GM18870 (cell line): ENCODE measurements at regions not wholly inside any gene's neighbourhood (a gene's known extent, or its start where the extent isn't known, plus 50 kb on each side); places are given as distances from the start of the nearest gene placed in this dataset.

Experiments
- ATAC-seq: cut with Tn5 transposase; IDR thresholded peaks from one replicate; pipeline ENCODE4 v1.9.1; 2021; ENCODE audit warnings: moderate library complexity; ENCODE audit not compliant: unreplicated experiment

DNA sequence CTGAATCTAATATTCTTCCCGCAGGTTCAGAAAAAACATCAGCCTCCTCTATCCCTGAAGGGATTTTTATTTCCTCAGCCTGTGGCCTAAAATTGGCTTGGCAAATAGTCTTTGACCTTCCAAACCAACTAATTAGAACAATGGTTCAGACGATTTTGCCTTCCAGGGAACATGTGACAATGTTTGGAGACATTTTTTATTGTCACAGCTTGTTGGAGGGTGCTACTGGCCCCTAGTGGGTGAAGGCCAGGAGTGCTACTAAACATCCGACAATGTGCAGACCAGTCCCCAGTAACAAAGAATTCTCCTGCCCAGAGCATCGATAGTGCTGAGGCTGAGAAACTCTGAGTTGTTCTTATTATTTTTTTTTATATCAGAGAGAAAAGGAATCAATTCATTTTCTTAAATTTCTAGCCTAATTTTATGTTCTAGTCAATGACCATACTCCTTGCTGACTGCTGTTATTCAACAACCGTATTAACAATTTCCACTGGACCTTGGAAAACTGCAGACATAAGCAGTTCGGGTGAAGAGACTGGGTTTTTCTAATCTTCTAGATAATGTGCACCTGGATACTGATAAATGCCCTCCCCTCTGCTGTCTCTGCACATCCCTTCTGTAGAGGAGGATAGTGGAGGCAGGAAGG, 280.7 kb downstream of the LMX1A start:
- no peak for ATAC-seq

DNA sequence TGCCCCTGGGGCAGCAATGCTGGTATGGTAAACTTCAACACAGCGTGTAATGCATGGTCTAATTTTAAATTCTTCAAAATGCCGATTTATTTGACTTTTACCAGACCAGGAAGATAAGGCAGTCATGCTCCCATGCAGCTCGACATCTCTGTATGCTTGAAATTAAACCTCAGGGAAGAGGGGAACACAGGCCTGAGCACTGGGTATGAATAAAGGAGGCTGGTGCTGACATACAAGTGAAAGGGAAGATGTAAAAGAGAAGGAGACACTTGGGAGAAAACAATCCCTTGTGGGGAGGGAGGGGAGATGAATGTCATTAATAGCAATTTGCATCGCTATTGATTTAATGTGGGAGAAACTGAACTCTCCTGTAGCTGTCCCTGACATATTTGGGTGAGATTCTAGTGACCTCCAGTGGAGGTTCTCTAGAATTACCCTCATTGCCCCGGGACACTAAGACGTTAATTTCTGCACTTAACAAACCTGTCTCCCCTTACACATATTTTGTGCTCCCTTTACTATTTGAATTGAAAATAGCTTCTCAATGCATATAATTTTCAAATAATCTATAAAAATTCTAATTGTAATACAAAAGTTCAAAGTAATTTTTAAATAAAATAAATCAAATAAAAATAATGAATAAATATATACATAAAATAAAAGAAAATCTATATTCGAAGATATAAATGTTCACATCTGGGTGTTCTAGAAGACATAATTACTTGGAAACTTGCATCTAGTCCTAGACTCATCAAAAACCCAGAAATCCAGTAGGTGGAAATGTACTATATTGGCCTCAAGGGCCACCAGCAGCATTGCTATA, 283.1 kb downstream of the LMX1A start:
- ATAC-seq, result peak; percentile 77

DNA sequence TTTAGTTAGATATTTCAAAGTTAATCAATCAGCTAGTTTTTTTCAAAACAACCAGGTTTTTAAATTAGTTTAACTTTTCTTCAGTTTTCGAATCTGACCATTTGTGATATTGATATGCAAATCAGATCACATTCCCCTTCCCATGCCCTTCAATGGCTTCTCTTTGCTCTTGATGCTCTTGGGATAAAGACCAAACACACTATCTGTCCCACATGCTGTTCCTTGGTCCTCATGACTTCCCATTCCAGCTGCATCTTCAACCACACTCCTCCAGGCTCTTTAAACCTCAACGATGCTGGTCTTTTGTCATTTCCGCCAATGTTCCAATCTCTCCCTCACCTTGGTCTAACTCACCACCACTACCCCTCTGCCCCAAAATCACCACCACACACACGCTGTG, 285.8 kb downstream of the LMX1A start:
- no peak for ATAC-seq

GRCh38 chr1:165069829-165070228, 286.7 kb downstream of the LMX1A start:
- no peak for ATAC-seq

DNA sequence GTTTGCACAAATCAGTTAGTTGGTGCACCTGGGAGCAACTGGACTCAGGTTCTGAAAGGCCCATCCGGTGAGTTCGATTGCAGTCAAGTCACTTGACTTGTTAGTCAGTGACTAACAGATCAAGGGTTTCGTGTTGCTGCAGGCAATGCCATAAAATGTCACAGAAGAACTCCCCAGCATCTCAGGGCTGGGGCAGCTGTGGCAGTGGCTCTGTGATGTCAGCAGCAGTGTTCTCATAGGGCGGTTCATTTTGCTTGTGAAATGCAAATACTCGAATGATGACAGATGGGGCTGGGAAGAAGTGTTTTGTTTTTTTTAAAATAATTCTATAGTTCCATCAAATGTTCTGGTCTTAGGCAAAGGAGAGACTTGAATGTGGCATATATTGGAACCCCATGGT, 287.8 kb downstream of the LMX1A start:
- no peak for ATAC-seq

DNA sequence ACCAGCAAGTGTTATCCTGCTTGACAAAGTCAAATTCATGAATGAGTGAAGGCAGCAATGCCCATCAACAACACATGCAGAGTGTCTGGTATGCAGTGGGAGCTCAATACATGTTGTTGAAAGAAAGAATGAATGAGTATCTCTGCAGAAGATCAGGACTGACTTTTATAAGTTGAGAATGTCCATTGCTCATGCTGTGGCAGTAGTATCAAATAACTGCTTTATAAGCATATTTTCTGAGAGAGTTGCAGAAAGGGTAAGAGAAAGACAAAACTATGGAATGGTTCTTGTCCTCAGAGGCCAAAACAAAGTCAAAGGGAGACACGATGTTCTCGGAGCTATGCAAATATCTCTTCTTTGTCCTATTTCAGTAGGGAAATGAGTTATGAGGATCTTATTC, 288.7 kb downstream of the LMX1A start:
- no peak for ATAC-seq

DNA sequence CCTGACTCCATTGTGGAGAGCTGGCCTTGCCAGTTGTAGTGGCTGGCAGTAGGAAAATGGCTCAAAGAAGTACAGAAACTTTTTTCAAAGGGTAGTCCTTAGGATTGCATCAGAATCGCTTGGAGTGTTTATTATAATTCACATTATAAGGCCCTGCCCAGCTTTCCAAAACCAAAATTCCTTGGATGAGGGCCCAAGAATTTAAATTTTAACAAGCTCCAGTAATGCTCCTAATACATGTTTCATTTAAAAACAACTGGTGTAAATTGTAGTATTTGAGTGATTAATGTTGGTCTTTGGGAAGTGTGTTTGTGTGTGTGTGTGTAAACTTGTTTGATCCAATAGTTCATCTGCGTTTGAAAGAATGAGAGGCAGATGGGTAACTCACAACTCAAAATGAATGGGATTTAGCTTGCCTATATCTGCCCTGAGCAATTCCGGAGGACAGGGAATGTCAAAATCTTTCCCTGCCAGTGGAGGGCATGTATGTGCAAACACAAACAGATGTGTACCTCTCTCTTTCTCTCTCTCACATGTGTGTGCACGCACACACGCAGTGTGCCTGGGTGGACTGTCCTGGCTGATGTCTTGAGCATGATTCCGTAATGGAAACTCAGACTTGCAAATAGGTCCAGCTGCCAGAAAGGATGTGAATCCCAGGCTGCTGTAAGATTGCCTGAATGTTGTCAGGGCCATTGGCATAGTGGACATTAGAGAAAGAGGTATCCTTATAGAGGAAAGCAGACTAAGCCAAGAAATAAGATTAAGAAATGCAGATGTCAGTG, 293.1 kb downstream of the LMX1A start:
- no peak for ATAC-seq

DNA sequence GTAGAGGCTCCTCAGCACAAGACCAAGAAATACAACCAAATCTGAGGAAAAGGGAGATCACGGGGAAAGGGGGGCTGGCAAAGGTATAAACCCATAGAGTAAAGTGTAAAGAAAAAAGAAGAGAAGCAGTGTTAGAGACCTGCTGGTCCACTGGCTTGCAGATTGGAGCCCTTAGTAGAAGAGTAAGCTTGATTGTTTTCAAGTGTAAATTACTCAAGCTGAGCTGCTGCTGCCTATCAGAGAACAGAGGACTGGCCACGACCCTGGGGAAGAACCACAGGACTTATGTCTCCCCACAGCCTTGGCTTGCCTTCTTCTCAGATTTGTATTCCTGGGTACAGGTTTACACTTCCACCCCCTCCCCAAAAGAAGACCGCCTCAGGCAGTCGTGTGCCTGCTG, 294.2 kb downstream of the LMX1A start:
- ATAC-seq, result no peak

- no peak for ATAC-seq
Observed at GRCh38 chr1:165060285-165060793, 296.2 kb downstream of the LMX1A start.

DNA sequence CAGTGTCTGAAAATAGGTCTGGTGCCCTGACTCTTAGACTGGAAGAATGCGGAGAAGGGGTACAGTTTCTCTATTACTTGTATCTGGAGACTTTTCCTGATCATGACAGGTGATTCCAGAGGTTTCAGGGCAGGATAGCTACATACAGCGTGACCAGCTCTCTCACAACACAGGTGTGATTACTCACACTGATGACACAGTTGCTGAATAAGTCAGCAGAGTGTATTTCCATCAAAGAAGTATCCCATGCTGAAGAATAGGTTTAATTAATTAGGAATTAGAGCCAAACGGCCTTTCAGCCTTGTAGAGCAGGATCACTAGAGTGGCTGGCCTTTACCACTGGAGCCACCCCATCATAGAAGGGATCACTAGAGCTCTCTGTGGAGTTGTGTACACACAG, 298.6 kb downstream of the LMX1A start:
- ATAC-seq, result no peak

DNA sequence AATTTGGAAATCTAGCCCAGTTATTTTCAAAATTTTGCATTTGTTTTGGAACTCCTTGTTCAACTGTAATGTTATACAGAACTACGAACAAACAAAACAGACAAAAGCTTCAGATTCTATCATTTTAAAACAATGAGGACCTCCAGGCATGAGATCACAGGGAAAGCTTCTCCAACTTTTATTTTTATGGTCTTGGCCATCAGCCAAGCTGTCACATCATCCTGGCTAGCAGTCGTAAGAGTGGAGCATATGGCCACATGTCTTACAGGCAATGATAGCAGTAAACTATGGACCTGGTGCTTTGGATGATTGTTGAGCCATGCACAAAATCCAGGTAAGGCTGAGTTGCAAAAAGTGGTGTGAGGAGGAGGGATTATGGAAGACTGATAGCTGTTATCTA, 299.6 kb downstream of the LMX1A start:
- ATAC-seq, result no peak

DNA sequence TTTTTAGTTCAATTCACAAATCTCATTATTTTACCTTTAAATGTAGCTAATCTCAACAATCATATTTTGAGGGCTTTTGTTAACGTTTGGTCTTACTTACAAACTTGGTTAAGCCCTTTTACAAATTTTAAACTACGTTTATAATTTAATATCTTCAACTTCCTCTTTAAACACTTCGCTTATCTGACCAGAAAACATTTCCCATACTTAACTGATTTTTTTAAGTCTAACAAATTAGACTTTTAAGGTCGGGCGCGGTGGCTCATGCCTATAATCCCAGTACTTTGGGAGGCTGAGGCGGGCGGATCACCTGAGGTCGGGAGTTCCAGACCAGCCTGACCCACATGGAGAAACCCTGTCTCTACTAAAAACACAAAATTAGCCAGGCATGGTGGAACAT, 300.9 kb downstream of the LMX1A start:
- ATAC-seq, result no peak

GRCh38 chr1:165054627-165055026, 301.9 kb downstream of the LMX1A start:
- ATAC-seq, result no peak

- no peak for ATAC-seq
Observed at GRCh38 chr1:165053351-165053750, 303.2 kb downstream of the LMX1A start.

GRCh38 chr1:165052936-165053335, 303.6 kb downstream of the LMX1A start:
- no peak for ATAC-seq

DNA sequence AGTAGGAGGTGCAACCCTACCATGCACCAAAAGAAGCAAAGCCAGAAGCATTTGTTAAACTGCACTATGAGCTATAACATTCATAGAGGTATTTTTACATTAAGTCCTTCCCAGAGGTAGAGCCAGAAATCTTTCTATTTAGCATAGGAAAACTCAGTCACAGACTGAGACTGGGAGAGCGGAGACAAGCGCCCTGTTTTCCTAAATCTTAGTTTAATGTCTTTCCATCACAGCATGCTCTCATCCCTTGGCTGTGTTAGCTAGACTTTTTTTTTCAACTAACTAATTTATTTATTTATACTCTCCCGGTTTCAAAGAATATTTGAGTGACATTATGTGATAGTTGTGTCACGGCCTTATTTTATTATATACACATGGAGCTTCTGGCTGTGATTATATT, 304.1 kb downstream of the LMX1A start:
- ATAC-seq, result no peak

DNA sequence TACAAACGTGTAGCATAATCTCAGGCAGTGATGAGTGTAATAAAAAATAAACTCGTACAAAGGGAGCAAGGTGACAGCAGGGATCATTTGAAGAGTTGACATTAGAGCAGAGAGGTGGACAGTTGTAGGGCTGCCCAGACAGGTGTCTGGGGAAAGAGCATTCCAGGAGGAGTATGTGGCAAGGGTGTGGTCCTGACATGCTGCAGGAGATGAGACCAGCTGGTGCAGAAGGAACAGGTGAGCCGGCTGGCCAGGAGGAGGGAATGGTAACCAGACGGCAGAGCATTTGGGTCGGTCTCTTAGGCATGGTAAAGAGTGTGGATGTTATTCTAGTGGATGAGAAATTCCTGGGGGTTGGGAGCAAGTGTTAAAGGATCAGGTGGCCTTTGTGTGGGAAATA, 306.3 kb downstream of the LMX1A start:
- no peak for ATAC-seq

GRCh38 chr1:165047994-165048393, 308.5 kb downstream of the LMX1A start:
- no peak for ATAC-seq

DNA sequence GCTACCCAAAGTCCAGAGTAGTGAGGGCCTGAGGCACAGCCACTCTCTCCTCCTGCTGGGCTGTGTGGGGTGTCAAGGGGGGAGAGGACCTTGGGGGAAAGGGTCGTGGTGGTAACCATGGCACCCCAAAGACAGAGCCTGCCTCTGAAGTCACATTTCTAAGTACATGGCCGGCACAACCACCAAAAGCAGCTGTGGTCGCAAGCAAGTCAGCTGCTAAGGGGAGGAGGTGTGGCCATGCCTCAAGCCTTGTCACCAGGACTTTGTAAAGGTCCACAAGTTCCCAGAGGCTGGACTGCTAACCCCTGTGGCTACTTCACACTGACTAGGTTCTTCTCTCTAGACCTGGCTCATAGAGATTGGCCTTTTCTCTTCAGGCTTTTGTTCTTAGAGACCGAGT, 310.6 kb downstream of the LMX1A start:
- no peak for ATAC-seq

DNA sequence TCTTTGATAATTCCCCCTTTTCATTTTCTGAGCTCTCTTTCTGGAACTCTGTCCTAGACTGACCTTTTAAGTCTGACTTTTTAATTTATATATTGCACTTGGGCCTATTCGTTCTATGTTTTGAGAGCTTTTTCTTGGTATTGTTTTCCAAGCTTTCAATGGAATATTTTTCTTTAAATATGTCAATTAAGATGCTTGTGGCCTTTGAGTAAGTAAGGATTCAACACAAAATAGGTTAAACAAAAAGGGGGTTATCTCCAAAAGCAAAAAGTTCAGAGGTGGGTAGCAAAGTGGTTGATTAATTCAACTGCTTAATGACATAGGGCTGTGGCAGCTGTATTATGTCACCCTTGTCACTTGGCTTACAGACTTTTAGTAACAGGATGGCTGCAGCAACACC, 315.9 kb downstream of the LMX1A start:
- ATAC-seq, result no peak

- ATAC-seq, result no peak
Observed at GRCh38 chr1:165039996-165040395, 316.5 kb downstream of the LMX1A start.

- no peak for ATAC-seq
Observed at GRCh38 chr1:165036403-165036802, 320.1 kb downstream of the LMX1A start.
